ENCODE measurements at regions not wholly inside any gene's neighbourhood (a gene's known extent, or its start where the extent isn't known, plus 50 kb on each side); places are given as distances from the start of the nearest gene placed in this dataset.

DNA sequence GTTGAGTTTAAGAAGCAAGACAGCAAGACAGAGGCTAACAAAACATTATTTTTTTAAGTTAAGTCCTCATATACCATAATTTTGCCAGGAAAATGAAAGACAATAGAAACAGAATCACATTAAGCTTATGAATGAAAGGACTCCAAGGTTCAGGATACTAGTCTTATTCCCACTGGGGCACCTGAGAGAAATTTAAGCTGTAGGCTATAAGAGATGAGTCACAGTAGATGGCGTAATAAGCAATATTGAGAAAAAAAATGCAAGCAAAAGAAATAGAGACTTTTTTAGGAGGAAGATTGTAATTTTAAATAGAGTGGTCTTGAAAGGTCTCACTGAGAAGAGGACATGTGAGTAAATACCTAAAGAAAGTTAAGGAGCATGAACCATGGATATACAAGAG is 57.1 kb upstream of the KIF2B start:
- WGBS (ENCODE audit: low lambda C conversion rate): 4% methylated on average over 1 of the region's 1 CpG
- in situ Hi-C loops (cut with HindIII; ENCODE audit: extremely low pct_ligation_motif_present, low pct_unique_long_range_greater_than_20kb) (no loop called here), intact Hi-C loops (cut with micrococcal nuclease; ENCODE audit: unreplicated experiment) (no loop called here)
- Histone ChIP-seq H3K27me3 (ENCODE audit: control insufficient read depth in 1 of 2, insufficient read depth in 2 of 2, low read length in 2 of 2) (no peaks in the 10 kb centered on the region), H3K36me3 (replicated peaks in 1 of 2; ENCODE audit: control insufficient read depth in 1 of 2, insufficient read depth in 2 of 2, low read length in 2 of 2) (no peaks in the 10 kb centered on the region), H3K4me2 (ENCODE audit: low read depth, low read length) (no peak overlapping the region), H2AFZ (ENCODE audit: low read length) (no peak overlapping the region), H3K9me3 (ENCODE audit: low read length) (peaks cover 74% of the 10 kb centered on the region), H3K4me3 (replicated peaks in 1 of 3; ENCODE audit: insufficient read depth in 1 of 3, low read depth in 2 of 3, low read length in 3 of 3) (no peak overlapping the region), H4K20me1 (ENCODE audit: insufficient read depth, low read length) (no peaks in the 10 kb centered on the region), H3K27ac (ENCODE audit: extremely low read length, insufficient read depth, low read length) (no peak overlapping the region), H3K9ac (ENCODE audit: insufficient read depth, low read depth, low read length) (no peak overlapping the region), H3K79me2 (ENCODE audit: insufficient read depth, low read length) (no peaks in the 10 kb centered on the region), H3K4me1 (ENCODE audit: insufficient read depth, low read length) (no peaks in the 10 kb centered on the region)
- TF ChIP-seq PAF1 (CRISPR knock-in tag; IDR thresholded peaks at IDR 0.05) (no peak), AHR (CRISPR knock-in tag; IDR thresholded peaks at IDR 0.05) (no peak), ZNF674 (CRISPR knock-in tag; IDR thresholded peaks at IDR 0.05; ENCODE audit: low read depth) (no peak), ZBTB21 (CRISPR knock-in tag; IDR thresholded peaks at IDR 0.05) (no peak), CENPBD1 (CRISPR knock-in tag; IDR thresholded peaks at IDR 0.05; ENCODE audit: borderline replicate concordance, low read depth) (no peak), TCF7 (IDR thresholded peaks at IDR 0.05; ENCODE audit: low read depth) (no peak), TFDP1 (CRISPR knock-in tag; IDR thresholded peaks at IDR 0.05; ENCODE audit: borderline replicate concordance) (no peak), SRSF1 (optimal IDR thresholded peaks at IDR 0.05; ENCODE audit: low read depth, low read length) (no peak), ZXDC (CRISPR knock-in tag; IDR thresholded peaks at IDR 0.05) (no peak), KDM6A (CRISPR knock-in tag; IDR thresholded peaks at IDR 0.05; ENCODE audit: low read depth) (no peak), ZNF296 (CRISPR knock-in tag; conservative IDR thresholded peaks at IDR 0.05) (no peak), MIER2 (CRISPR knock-in tag; IDR thresholded peaks at IDR 0.05) (no peak), PHF8 (CRISPR knock-in tag; IDR thresholded peaks at IDR 0.05) (no peak), ZMAT3 (CRISPR knock-in tag; conservative IDR thresholded peaks at IDR 0.05) (no peak)
- TF ChIP-seq, protein P1, sequence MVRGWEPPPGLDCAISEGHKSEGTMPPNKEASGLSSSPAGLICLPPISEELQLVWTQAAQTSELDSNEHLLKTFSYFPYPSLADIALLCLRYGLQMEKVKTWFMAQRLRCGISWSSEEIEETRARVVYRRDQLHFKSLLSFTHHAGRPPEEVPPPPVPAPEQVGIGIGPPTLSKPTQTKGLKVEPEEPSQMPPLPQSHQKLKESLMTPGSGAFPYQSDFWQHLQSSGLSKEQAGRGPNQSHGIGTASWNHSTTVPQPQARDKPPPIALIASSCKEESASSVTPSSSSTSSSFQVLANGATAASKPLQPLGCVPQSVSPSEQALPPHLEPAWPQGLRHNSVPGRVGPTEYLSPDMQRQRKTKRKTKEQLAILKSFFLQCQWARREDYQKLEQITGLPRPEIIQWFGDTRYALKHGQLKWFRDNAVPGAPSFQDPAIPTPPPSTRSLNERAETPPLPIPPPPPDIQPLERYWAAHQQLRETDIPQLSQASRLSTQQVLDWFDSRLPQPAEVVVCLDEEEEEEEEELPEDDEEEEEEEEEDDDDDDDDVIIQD (CRISPR knock-in tag; IDR thresholded peaks at IDR 0.05; ENCODE audit: low read depth): no peak
- POLR2A ChIA-PET: no interaction called here
- FAIRE-seq: no peak
- no peak for ATAC-seq
- DNase-seq (ENCODE audit: low spot score): no peak
- CTCF ChIA-PET (ENCODE audit: low intra/inter-chr PET ratio, low total read pairs): no interaction called here
- no TSS peak for BruUV-seq (replicated peaks)

Measured in HepG2 (cell line).